HG02885 (cell line): ENCODE measurements at regions not wholly inside any gene's neighbourhood (a gene's known extent, or its start where the extent isn't known, plus 50 kb on each side); places are given as distances from the start of the nearest gene placed in this dataset.

Experiments
- ATAC-seq: cut with Tn5 transposase; IDR thresholded peaks from one replicate; pipeline ENCODE4 v1.9.1; 2021; ENCODE audit warnings: mild to moderate bottlenecking; ENCODE audit not compliant: unreplicated experiment, poor library complexity

- no peak for ATAC-seq
These were observed 308.2 kb downstream of the TOX3 start for GRCh38 chr16:52238710-52239109.

GRCh38 chr16:52237823-52238222 is 309.1 kb downstream of the TOX3 start:
- no peak for ATAC-seq

DNA sequence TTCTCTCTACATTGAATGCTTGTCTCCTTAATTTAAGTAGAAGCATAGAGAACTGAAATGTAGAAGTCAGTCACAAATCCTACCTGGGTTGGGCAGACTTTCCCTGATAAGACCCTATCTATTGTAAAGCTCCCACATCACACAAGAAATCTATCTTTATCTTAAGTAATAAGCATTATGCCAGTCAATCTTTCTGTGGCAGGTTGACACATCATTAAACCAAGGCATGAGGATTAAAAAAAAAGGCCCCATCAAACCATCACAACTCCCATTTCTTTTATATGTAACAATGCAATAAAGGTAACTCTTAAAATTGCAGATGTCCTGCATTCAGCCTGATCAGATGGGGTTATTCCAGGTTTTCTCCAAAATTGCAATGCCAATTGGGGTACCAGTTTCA is 311.8 kb downstream of the TOX3 start:
- ATAC-seq, result no peak

- no peak for ATAC-seq
These were observed 312.3 kb downstream of the TOX3 start for GRCh38 chr16:52234626-52235025.

GRCh38 chr16:52229471-52229870 is 317.5 kb downstream of the TOX3 start:
- ATAC-seq, result no peak

DNA sequence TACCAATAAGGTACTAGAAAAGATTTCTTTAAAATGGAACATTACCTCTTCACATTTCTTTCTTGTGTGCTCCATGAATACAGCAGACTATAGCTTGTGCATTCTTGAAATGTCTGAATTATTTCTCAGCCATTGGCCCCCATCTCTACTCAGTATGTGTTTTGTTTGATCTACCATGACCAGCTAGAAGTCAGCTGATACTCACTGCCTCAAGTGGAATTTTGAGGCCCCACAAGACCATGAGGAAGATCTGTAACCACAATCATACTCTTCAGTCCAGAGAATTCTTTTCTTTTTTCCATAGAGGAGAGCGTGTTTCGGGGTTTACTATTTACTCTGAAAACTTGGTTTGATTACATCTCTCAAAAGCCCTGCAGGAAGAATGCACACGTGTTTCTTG is 319.1 kb downstream of the TOX3 start:
- no peak for ATAC-seq

GRCh38 chr16:52212841-52213240 is 334.1 kb downstream of the TOX3 start:
- no peak for ATAC-seq

- no peak for ATAC-seq
These were observed 337.7 kb downstream of the TOX3 start for GRCh38 chr16:52209227-52209626.

- ATAC-seq, result no peak
These were observed 343.8 kb downstream of the TOX3 start for GRCh38 chr16:52203096-52203495.

GRCh38 chr16:52193441-52193840 is 353.5 kb downstream of the TOX3 start:
- ATAC-seq, result no peak

- peak; percentile 75 for ATAC-seq
These were observed 355.3 kb downstream of the TOX3 start for GRCh38 chr16:52191531-52192134.

GRCh38 chr16:52184336-52184735 is 362.6 kb downstream of the TOX3 start:
- no peak for ATAC-seq

DNA sequence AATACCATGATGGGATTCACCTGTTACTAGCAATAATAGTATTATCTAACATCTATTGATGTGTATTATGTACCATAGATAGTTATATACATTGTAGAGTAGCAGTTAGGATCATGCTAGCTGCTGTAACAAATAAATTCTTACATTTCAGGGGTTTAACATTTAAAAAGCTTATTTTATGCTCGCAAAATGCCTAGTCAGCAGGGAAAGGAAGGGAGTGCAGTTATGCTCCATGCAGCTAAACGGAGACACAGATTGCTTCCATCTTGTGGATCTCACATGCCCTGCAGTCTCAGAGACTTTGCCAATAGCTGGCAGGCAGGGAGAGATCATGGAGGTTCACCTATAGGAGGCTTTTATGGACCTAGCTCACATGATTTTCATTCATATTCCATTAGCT is 364.1 kb downstream of the TOX3 start:
- no peak for ATAC-seq

GRCh38 chr16:52174168-52174567 is 372.8 kb downstream of the TOX3 start:
- no peak for ATAC-seq

- no peak for ATAC-seq
These were observed 375.5 kb downstream of the TOX3 start for GRCh38 chr16:52171481-52171880.

DNA sequence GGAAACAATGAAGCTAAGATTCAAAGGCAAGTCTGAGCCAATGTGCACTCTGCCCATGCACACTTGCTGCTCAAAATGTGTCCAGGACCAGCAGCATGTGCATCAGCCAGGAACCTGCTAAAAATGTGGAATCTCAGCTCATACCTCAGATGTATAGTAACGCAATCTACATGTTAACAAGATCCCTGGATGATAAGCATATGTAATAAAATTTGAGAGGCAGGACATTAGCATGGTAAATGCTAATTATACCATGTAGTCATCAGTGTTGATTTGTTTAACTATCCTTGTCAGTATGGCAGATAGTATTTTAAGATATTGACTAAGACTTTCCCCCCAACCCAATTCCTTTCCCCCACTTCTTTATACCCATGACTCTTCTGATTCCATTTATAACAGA is 379.6 kb downstream of the TOX3 start:
- no peak for ATAC-seq

- ATAC-seq, result no peak
These were observed 381.0 kb downstream of the TOX3 start for GRCh38 chr16:52165961-52166360.

DNA sequence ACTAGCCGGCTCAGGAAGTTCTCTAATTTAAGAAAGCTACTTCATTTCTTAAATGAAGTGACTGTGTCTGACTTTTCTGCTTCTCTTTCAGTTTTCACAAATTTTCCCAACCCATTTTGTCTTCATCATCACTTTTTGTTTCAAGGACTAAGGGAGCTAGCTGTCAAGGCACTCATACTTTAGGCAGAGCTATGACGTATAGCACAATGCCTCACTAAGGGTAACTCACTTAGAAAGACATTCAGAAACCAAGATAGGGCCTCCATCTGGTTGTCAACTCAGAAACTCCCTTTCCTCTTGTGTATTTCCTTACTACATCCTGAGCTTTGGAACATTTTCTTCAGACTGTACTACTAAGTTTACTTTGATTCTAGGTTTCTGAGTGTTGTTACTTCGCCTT is 397.9 kb downstream of the TOX3 start:
- ATAC-seq, result no peak

DNA sequence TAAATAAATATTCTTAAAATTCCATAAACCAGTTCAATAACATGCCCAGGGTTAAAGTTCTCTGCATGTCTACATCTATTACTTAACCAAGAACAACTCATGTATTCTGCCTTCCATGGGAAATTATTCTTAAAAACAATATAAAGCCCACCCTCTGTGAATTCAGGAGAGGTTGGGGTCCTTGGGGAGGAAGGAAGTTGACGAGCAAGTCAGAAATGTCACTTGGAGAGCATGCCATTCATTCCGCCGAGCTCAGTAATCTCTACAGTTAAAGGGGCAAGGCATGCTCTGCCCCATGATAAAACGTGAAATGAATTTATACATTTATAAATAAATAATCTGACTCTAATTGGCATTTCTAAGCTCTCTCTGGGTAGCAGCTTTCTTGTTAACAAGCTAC is 405.1 kb downstream of the TOX3 start:
- ATAC-seq, result no peak

- no peak for ATAC-seq
These were observed 418.6 kb downstream of the TOX3 start for GRCh38 chr16:52128361-52128760.

- no peak for ATAC-seq
These were observed 423.1 kb downstream of the TOX3 start for GRCh38 chr16:52123842-52124241.

DNA sequence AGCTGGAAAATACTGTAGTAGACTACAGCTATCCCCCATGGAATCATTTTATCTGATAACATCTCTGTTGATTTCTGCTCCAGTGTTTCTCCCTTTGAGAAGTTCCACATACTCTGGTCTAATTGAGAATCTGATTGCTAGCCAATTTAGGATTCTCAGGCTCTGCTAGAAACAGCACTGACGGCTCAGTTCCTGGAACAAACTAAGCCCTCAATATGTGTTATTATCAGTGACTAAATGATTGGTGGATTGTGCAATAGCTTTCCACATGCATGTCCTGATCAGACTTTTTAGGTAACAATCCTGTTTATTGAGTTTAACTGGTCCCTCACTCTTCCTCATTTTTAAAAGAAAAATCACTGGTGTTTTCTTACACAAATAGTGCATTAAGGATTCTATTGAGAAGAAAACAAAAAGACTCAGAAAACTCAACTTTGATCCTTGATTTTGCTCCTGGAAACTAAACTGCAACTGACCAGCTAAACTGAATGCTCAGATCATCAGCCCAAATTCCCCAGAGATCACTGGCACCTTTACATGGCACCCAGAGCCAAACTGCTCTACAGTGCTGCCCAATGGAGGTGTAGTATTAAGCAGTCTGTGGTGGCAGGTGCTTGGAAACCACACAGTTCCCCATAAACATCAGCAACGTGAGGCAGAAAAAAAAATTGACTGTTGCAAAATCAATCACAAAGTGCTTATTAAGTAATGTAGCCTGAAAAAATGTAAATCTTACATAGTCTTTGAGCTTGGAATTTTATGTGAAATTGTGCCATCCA is 423.7 kb downstream of the TOX3 start:
- no peak for ATAC-seq
